ENCODE measurements at regions not wholly inside any gene's neighbourhood (a gene's known extent, or its start where the extent isn't known, plus 50 kb on each side); places are given as distances from the start of the nearest gene placed in this dataset.
A peak's percentile ranks its signal among the peaks of the same experiment; 100 is the strongest.
"Not testable (repeated sequence)": the region's sequence is repeated elsewhere in the genome, so short reads cannot be mapped to it uniquely, and the experiment has no call there.

DNA sequence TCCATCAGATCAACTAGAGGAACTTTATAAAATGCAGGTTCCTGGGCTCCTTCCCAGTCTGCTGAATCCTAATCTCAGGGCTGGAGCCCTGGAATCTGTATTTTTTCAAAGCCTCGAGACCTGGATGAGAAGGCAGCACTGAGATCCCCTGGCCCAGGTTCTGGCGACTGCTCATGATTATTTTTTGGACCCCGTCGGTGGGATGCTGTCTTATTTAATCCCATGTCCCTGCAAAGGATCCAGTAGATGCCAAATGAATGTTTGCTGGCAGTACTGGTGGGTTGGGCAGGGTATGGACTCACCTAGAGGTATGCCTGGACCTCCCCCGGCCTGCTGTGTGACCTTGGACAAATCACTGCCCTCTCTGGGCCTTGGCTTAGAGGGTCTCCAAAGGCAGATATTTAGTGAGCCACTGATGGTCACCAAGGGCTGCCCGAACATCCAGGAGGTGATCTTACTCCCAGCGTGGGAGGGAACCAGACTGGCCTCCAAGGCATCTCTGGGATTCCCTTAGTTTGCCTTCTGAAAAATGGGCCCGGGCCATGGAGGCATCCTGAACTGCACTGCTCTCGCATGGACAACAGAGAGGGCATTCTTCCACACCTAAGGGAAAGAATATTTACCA, 91.6 kb upstream of the RUNX3 start:
- intact Hi-C loops (cut with DNase I): no loop called here
- DNase-seq: no peak

GRCh38 chr1:25020851-25021590, 90.9 kb upstream of the RUNX3 start:
- intact Hi-C loops (cut with DNase I): no loop called here
- DNase-seq: no peak

DNA sequence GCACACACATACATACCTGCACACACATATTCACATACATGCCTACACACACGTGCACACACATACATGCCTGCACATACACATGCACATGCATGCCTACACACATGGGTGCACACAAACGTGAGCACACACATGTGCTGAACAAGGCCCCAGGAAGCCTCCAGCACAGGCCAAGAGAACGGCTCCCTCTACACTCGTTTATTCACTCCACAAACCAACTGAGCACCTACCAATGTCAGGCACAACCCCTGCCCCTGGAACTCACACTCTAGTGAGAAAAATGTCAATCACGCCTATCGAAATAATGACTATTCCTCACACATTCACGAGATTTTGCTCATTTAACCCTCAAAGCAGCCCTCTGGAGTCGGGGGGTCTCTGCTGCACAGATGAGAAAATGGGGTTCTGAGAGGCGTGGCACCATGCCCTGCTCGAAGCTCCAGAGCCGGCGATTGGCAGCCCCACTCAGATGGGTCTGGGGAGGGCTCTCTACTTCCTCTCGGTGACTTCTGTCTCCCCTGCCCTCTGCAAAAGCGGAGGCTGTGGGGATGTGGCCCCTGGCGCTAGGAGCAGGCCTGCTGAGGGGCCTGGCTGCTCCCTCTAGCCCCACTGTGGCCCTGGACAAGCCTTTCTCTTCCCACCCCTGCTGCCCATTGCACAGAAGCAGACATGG, 90.2 kb upstream of the RUNX3 start:
- DNase-seq: no peak
- intact Hi-C loops (cut with DNase I): no loop called here

DNA sequence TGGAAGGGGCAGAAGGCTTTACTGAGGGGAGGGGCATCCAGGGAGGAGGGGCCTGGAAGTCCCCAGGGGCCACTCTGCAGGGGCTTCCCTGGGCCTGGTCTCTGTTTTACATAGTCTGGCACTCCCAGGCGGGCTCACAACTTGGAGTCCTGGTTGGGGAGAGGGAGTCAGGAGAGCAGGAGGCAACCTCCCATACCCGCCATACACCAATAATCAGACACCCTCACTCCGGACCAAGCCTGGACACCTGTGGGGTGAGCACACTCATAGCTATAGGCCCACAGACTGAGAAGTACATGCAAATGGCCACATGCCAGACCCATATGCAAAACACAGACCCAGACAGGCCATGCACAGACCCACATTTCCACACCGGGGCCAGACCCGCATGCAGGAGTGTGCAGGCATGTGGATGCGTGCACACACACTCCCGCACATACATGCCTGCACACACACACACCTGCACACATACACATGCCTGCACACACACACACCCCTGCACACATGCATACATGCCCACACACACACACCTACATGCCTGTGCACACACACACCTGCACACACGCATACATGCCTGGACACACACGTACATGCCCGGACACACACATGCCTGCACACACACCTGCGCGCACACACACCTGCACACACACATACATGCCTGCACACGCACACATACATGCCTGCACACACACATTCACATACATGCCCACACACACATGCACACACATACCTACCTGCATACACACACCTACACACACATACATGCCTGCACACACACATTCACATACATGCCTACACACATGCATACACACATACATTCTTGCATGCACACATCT, 89.5 kb upstream of the RUNX3 start:
- DNase-seq: peak in 1 of 42 donors; percentile 23
- intact Hi-C loops (cut with DNase I): no loop called here

DNA sequence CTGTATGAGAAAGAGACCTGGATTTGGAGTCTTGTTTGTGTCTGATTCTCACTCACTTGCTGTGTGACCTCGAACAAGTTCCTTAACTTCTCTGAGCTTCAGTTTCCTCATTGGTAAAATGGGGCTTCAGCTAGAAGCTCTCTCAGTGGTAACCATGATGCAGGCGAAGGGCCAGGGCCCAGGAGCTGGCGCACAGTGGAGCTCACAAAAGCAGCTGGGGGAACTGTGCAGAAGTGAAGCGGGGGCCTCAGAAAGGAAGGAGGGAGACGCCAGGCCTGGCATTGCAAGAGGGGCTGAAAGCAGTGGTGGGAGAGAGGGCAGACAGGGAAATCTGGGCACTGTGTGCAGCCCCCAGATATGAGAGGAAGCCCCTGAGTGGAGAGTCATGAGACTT, 88.9 kb upstream of the RUNX3 start:
- no peak for DNase-seq

DNA sequence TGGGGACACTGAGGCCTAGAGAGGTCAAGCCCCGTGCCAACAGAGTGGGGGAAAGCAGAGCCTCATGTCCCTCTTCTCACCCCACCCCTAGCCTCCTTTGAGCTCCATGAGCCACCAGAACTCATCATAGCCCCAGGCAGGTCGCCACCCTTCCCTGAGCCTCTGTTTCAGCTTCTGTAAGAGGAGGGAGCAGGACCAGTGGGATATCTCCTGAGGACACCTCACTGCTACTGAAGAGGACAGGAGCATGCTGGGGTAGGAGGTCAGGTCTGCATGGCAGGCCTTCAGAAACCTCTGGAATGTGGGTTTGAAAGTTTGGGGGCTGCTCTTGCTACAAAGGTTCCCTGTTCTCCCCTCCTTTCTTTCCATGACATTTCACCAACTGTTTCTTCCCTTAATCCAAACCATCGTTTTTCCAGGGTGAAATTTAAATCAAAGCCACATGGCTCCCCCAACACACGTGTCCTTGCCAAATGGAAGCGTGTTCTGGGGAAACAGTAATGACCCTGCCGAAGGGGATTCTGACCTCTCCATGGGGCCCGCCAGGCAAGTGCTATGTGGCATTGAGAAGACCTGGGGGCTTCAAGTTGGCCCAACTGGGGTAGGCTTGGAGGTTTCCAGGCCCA, 88.1 kb upstream of the RUNX3 start:
- DNase-seq: no peak
- intact Hi-C loops (cut with DNase I): no loop called here

More for the DNA sequence above, 88.9 kb upstream of the RUNX3 start:
- intact Hi-C loops (cut with DNase I): no loop called here

DNA sequence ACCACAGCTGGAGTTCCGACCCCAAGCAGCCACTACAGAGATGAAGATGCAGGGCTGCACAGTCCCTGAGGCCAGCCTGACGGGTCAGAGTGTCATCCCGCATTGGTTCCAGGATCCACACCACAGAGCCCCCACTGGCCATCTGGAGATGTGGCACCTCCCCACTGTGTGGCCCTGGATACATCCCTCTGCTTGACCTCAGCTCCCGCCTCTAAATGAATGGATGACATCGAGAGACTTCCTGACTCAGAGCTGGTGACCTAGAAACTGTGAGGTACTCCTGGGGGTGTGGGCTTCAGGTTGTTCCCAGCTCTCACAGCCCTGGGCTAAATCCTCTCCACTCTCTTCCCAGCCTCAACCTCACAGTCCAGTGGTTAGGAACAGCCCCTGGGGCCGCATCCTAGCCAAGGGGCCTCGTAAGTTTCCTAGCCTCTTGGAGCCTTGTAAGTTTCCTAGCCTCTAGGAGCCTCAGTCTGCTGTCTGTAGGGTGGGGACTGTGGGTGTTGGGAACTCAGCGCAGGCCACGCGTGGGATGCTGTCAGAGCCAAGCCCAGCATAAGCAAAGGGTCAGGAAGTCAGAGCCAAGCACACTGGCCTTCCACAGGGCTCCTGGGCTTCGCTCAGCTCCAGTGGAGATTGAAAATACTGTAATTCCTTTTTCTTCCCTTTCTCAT, 87.5 kb upstream of the RUNX3 start:
- intact Hi-C loops (cut with DNase I): no loop called here
- DNase-seq: no peak

DNA sequence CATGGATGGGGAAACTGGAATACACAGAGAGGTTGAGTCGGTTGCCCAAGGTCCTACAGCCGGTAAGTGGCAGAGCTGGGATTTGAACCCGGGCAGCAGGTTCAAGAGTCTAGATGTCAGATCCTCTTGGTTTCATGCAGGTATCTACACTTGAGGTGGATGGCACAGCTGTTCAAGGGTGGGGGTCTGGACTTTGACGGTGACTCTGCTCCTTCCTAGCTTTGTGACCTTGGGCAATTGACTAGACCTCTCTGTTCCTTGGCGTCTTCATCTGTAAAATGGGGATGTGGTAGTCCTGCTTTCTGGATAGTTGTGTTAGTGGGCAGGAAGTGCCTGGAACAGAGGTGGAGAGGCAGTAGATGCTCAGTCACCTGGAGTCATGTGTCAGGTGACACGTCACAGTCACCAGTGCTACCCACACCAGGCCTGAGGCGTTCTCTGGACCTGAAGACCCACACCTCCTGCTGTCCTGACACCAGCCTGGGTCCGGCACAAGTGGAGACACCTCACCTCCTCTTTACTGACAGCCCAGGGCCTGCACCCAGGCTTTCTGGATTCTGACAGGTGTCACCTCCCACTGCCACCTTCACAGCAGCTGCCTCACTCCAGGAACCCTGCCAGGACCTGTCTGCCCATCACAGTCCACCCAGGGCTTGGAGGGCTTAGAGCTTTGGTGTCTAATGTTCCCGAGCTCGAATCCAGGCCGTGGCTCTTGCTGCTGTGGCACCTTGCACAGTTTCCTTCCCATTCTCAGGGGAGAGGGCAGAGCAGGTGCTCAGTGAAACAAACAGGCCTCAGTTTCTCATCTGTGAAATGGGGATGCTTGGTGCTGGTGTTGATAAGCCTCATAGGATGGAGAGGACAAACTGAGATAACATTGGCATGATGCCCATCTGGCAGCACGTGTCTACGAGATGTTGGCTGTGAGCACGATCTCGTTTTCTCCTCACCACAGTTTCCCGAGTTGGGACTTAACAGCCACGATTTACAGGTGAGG, 83.2 kb upstream of the RUNX3 start:
- intact Hi-C loops (cut with DNase I): no loop called here

GRCh38 chr1:25011943-25012638, 82.0 kb upstream of the RUNX3 start:
- intact Hi-C loops (cut with DNase I): no loop called here
- DNase-seq: no peak

More for the DNA sequence above, 83.2 kb upstream of the RUNX3 start:
- no peak for DNase-seq

- no peak for DNase-seq
- intact Hi-C loops (cut with DNase I): no loop called here
Measured at GRCh38 chr1:25011275-25011674, 81.2 kb upstream of the RUNX3 start.

DNA sequence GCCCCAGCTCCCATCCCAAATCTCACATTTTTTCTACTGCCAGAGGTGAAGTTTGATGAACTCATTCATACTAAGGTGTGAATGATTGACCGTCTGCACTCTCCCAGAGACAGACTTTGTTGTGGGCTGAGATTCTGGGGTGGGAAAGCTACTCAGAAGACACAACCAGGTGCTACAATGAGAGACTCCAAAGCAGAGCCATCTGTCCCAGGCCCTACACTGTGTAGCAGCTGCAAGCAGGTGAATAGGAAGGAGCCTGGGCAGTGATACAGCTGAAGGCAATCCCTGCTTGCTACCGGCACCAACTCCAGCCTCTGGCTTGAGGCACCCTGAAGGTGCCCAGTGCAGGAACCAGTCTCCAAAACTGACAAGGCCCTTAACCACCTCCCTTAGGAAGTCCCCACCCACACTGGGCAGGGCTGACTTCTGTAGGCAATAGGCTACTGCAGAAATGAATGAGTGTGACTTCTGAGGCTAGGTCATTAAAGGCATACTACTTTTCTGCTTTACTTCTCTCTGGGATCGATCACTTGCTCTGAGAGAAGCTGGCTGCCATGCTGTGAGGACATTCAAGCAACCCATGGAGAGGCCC, 79.7 kb upstream of the RUNX3 start:
- intact Hi-C loops (cut with DNase I): no loop called here
- no peak for DNase-seq

DNA sequence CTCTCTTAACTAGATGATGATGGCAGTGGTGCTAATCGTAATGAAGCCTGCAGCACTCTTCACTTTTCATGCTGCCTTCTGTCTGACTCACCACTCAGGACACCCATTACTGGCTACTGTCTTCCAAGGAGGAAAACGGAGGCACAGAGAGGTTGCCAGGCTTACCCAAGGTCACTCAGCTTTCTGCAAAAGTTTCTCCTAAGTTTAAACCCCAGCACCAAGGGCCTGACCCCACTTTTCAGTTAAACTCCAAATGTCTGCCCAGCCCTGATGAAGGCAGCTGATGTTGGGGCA, 78.1 kb upstream of the RUNX3 start:
- DNase-seq: no peak
- intact Hi-C loops (cut with DNase I): no loop called here

DNA sequence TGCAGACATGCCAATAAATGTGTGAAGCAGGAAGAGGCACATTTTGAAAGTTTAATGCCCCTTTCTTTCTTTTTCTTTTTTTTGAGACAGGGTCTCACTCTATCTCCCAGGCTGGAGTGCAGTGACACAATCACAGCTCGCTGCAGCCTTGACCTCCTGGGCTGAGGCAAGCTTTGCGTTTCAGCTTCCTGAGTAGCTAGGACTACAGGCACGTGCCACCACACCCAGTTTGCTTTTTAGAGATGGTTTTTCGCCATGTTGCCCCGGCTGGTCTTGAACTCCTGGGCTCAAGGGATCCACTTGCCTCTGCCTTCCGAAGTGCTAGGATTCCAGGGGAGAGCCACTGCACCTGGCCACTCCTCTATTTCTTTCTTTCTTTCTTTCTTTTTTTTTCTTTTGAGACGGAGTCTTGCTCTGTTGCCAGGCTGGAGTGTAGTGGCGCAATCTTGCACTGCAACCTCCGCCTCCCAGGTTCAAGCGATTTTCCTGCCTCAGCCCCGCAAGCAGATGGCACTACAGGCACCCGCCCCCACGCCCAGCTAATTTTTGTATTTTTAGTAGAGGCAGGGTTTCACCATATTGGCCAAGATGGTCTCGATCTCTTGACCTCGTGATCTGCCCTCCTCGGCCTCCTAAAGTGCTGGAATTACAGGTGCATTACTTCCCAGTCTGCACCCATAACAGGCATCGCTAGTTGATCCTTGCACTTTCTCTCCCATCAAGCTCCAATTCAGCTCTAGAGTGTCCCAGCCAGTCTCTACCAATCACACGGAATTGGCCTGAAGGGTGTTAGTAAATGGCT, 77.5 kb upstream of the RUNX3 start:
- DNase-seq; intact Hi-C loops (cut with DNase I): not testable (repeated sequence)

DNA sequence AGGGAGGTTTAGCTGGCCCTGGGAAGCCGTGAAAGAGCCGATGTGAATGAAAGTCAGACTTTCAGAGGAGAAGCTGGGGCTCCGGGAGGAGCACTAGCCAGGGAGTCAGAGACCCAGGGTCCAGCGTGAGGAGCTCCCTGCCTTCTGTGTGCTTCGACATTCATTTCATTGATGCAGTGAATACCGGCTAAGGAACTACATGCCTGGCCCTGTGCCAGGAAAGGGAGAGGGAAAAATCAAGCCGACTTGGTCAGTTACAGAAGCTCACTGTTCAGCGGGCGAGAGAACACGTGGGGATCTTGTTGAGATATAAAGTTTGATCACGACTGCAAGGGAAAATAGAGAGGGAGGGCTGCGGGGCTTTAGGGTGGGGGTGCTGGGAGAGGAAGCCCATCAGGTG, 76.7 kb upstream of the RUNX3 start:
- peak in 11 of 42 donors; percentile 6 to 49 (median 22) for DNase-seq

DNA sequence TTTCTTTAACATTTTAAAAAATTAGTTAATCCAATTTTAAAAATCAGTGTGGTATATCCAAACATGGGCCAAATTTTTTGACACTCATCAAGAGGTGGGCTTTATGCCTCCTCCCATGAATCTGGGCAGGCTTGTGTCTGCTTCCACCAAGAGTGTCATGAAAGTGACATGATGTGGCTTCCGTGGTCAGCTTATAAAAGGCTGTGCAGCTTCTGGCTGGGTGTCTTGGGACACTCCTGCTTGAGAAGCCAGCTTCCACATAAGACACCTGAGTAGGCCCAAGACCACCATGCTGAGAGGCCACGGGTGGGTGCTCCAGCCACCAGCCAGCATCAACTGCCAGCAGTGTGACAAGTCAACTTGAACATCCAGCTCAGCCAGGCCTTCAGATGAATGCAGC, 74.3 kb upstream of the RUNX3 start:
- DNase-seq: no peak
- intact Hi-C loops (cut with DNase I): no loop called here

More for the DNA sequence above, 76.7 kb upstream of the RUNX3 start:
- intact Hi-C loops (cut with DNase I): no loop called here

Measured in head of caudate nucleus (tissue), 42 donors.